Activated T-helper 2 cell treated with anti-CD3 and anti-CD28 coated beads, Interferon-gamma antibody, Interleukin-2, Interleukin-4, amounts not matched to agents 10 μg/mL and 5 μg/mL and 100 μg/mL, durations not matched to agents 14 hours and 24 hours and 36 hours (primary cell): ENCODE measurements at regions not wholly inside any gene's neighbourhood (a gene's known extent, or its start where the extent isn't known, plus 50 kb on each side); places are given as distances from the start of the nearest gene placed in this dataset.
A peak's percentile ranks its signal among the peaks of the same experiment; 100 is the strongest.

Experiments
- DNase-seq: peaks from one replicate; pipeline ENCODE4 v3.0.0; 2021; ENCODE audit warnings: low spot score
- H3K27ac Mint-ChIP-seq: one replicate; pipeline ENCODE4 v1.8.0; 2021; ENCODE audit warnings: mixed read lengths
- H3K27me3 Mint-ChIP-seq: one replicate; pipeline ENCODE4 v1.8.0; 2021; ENCODE audit warnings: low read depth, mixed read lengths
- H3K36me3 Mint-ChIP-seq: one replicate; pipeline ENCODE4 v1.8.0; 2021; ENCODE audit warnings: low read depth, mixed read lengths
- H3K4me1 Mint-ChIP-seq: one replicate; pipeline ENCODE4 v1.8.0; 2021; ENCODE audit warnings: low read depth, mixed read lengths
- H3K4me3 Mint-ChIP-seq: one replicate; pipeline ENCODE4 v1.8.0; 2021; ENCODE audit warnings: low read depth, mild to moderate bottlenecking, moderate library complexity, mixed read lengths
- H3K9me3 Mint-ChIP-seq: one replicate; pipeline ENCODE4 v1.8.0; 2021; ENCODE audit warnings: mixed read lengths
- intact Hi-C: fragments of 100-400 bp; cut with micrococcal nuclease; formaldehyde crosslinking; loops from one replicate; pipeline ENCODE4 v1.15.1; 2023

GRCh38 chr5:54733101-54733500 is 215.5 kb downstream of the SNX18 start:
- Mint-ChIP-seq H3K36me3 (peaks cover 4% of the 10 kb centered on the region), H3K9me3 (no peaks in the 10 kb centered on the region), H3K27me3 (peaks cover 18% of the 10 kb centered on the region), H3K27ac (no peak overlapping the region), H3K4me1 (peaks cover 2% of the 10 kb centered on the region), H3K4me3 (no peak overlapping the region)
- intact Hi-C loops, result no loop called here
- DNase-seq, result no peak

- Mint-ChIP-seq H3K27me3 (peaks cover 23% of the 10 kb centered on the region), H3K36me3 (peaks cover 4% of the 10 kb centered on the region), H3K9me3 (no peaks in the 10 kb centered on the region), H3K27ac (no peak overlapping the region), H3K4me3 (no peak overlapping the region), H3K4me1 (peaks cover 3% of the 10 kb centered on the region)
- no peak for DNase-seq
- intact Hi-C loops, result no loop called here
Observed at GRCh38 chr5:54732108-54732507, 214.5 kb downstream of the SNX18 start.

- peaks cover 4% of the 10 kb centered on the region for H3K36me3 Mint-ChIP-seq
Observed at GRCh38 chr5:54728588-54728915, 211.0 kb downstream of the SNX18 start.

GRCh38 chr5:54727874-54728587 is 210.5 kb downstream of the SNX18 start:
- Mint-ChIP-seq H3K36me3 (peaks cover 4% of the 10 kb centered on the region), H3K27ac (no peak overlapping the region), H3K27me3 (peaks cover 15% of the 10 kb centered on the region), H3K9me3 (peaks cover under 1% of the 10 kb centered on the region), H3K4me1 (peaks cover 3% of the 10 kb centered on the region), H3K4me3 (no peak overlapping the region)
- intact Hi-C loops, result no loop called here
- DNase-seq, result no peak

More at GRCh38 chr5:54728588-54728915, 211.0 kb downstream of the SNX18 start:
- Mint-ChIP-seq H3K27me3 (peaks cover 18% of the 10 kb centered on the region), H3K9me3 (no peaks in the 10 kb centered on the region), H3K27ac (no peak overlapping the region), H3K4me1 (peaks cover 3% of the 10 kb centered on the region), H3K4me3 (no peak overlapping the region)
- DNase-seq, result no peak
- intact Hi-C loops, result no loop called here

GRCh38 chr5:54725391-54726280 is 208.1 kb downstream of the SNX18 start:
- H3K4me3 Mint-ChIP-seq, result no peak overlapping the region
- intact Hi-C loops, result no loop called here
- DNase-seq, result no peak
- H3K9me3 Mint-ChIP-seq, result peaks cover 3% of the 10 kb centered on the region
- peaks cover 4% of the 10 kb centered on the region for H3K36me3 Mint-ChIP-seq
- peaks cover 11% of the 10 kb centered on the region for H3K27me3 Mint-ChIP-seq
- H3K4me1 Mint-ChIP-seq, result peaks cover 11% of the 10 kb centered on the region
- no peak overlapping the region for H3K27ac Mint-ChIP-seq

GRCh38 chr5:54722846-54723433 is 205.4 kb downstream of the SNX18 start:
- intact Hi-C loops, result no loop called here

GRCh38 chr5:54721951-54722654 is 204.5 kb downstream of the SNX18 start:
- Mint-ChIP-seq H3K4me1 (peaks cover 42% of the 10 kb centered on the region), H3K36me3 (peaks cover 1% of the 10 kb centered on the region), H3K4me3 (no peak overlapping the region), H3K27ac (no peak overlapping the region), H3K27me3 (peaks cover 4% of the 10 kb centered on the region), H3K9me3 (peaks cover 4% of the 10 kb centered on the region)
- no peak for DNase-seq
- intact Hi-C loops, result no loop called here

More at GRCh38 chr5:54722846-54723433, 205.4 kb downstream of the SNX18 start:
- Mint-ChIP-seq H3K27ac (no peak overlapping the region), H3K36me3 (no peaks in the 10 kb centered on the region), H3K4me1 (peaks cover 34% of the 10 kb centered on the region), H3K27me3 (peaks cover 8% of the 10 kb centered on the region), H3K9me3 (peaks cover 3% of the 10 kb centered on the region), H3K4me3 (no peak overlapping the region)
- no peak for DNase-seq

GRCh38 chr5:54721116-54721515 is 203.6 kb downstream of the SNX18 start:
- Mint-ChIP-seq H3K36me3 (peaks cover 7% of the 10 kb centered on the region), H3K4me1 (peaks cover 46% of the 10 kb centered on the region), H3K4me3 (no peak overlapping the region), H3K27ac (no peak overlapping the region), H3K9me3 (peaks cover 11% of the 10 kb centered on the region), H3K27me3 (no peaks in the 10 kb centered on the region)
- DNase-seq, result no peak
- intact Hi-C loops, result no loop called here

GRCh38 chr5:54720341-54720740 is 202.8 kb downstream of the SNX18 start:
- Mint-ChIP-seq H3K36me3 (peaks cover 12% of the 10 kb centered on the region), H3K4me3 (no peak overlapping the region), H3K27me3 (no peaks in the 10 kb centered on the region), H3K27ac (peak overlapping the region; percentile 54), H3K9me3 (peaks cover 15% of the 10 kb centered on the region), H3K4me1 (peaks cover 46% of the 10 kb centered on the region)
- DNase-seq, result no peak
- intact Hi-C loops, result no loop called here

GRCh38 chr5:54719384-54720283 is 202.1 kb downstream of the SNX18 start:
- intact Hi-C loops, result loop anchor here (5.0 to 10.0 kb wide), 2 partner anchors 107 to 315 kb away; no protein-coding TSS in a partner anchor
- H3K9me3 Mint-ChIP-seq, result peaks cover 20% of the 10 kb centered on the region
- peak overlapping the region; percentile 54 for H3K27ac Mint-ChIP-seq
- H3K27me3 Mint-ChIP-seq, result no peaks in the 10 kb centered on the region
- H3K4me3 Mint-ChIP-seq, result no peak overlapping the region
- H3K36me3 Mint-ChIP-seq, result peaks cover 18% of the 10 kb centered on the region
- DNase-seq, result no peak
- H3K4me1 Mint-ChIP-seq, result peaks cover 47% of the 10 kb centered on the region

- Mint-ChIP-seq H3K36me3 (peaks cover 21% of the 10 kb centered on the region), H3K27me3 (no peaks in the 10 kb centered on the region), H3K9me3 (peaks cover 23% of the 10 kb centered on the region), H3K4me3 (no peak overlapping the region), H3K4me1 (peaks cover 50% of the 10 kb centered on the region), H3K27ac (peak overlapping the region; percentile 84)
- intact Hi-C loops, result loop anchor here (5.0 to 10.0 kb wide), 2 partner anchors 106 to 316 kb away; no protein-coding TSS in a partner anchor
- DNase-seq, result no peak
Observed at GRCh38 chr5:54718656-54719055, 201.1 kb downstream of the SNX18 start.
